Activated T-cell treated with anti-CD3 and anti-CD28 coated beads for 1 hour (primary cell): ENCODE measurements at regions not wholly inside any gene's neighbourhood (a gene's known extent, or its start where the extent isn't known, plus 50 kb on each side); places are given as distances from the start of the nearest gene placed in this dataset.

Source experiments
- DNase-seq: peaks from one replicate; pipeline ENCODE4 v3.0.0-alpha.2; 2020; ENCODE audit warnings: low read depth

GRCh38 chr7:35386816-35387706 is 133.2 kb upstream of the TBX20 start:
- DNase-seq, result no peak

- no peak for DNase-seq
Measured at GRCh38 chr7:35386082-35386815, 132.3 kb upstream of the TBX20 start.

GRCh38 chr7:35384761-35385700 is 131.1 kb upstream of the TBX20 start:
- no peak for DNase-seq

- DNase-seq, result no peak
Measured at GRCh38 chr7:35380739-35381224, 126.9 kb upstream of the TBX20 start.

- DNase-seq, result no peak
Measured at GRCh38 chr7:35379481-35379880, 125.6 kb upstream of the TBX20 start.

- DNase-seq, result no peak
Measured at GRCh38 chr7:35375516-35375915, 121.6 kb upstream of the TBX20 start.

GRCh38 chr7:35374858-35375257 is 121.0 kb upstream of the TBX20 start:
- no peak for DNase-seq

- DNase-seq, result no peak
Measured at GRCh38 chr7:35371221-35371620, 117.3 kb upstream of the TBX20 start.

- DNase-seq, result no peak
Measured at GRCh38 chr7:35370687-35371086, 116.8 kb upstream of the TBX20 start.

- no peak for DNase-seq
Measured at GRCh38 chr7:35366167-35367155, 112.6 kb upstream of the TBX20 start.

- DNase-seq, result no peak
Measured at GRCh38 chr7:35365523-35365922, 111.6 kb upstream of the TBX20 start.

GRCh38 chr7:35362341-35362740 is 108.4 kb upstream of the TBX20 start:
- no peak for DNase-seq

GRCh38 chr7:35359423-35359822 is 105.5 kb upstream of the TBX20 start:
- no peak for DNase-seq

- no peak for DNase-seq
Measured at GRCh38 chr7:35356495-35356894, 102.6 kb upstream of the TBX20 start.

GRCh38 chr7:35355911-35356310 is 102.0 kb upstream of the TBX20 start:
- DNase-seq, result no peak

GRCh38 chr7:35355199-35355598 is 101.3 kb upstream of the TBX20 start:
- DNase-seq, result no peak

GRCh38 chr7:35353481-35353880 is 99.6 kb upstream of the TBX20 start:
- no peak for DNase-seq

- no peak for DNase-seq
Measured at GRCh38 chr7:35351466-35351865, 97.6 kb upstream of the TBX20 start.

- DNase-seq, result no peak
Measured at GRCh38 chr7:35348611-35349400, 94.9 kb upstream of the TBX20 start.

GRCh38 chr7:35342786-35343185 is 88.9 kb upstream of the TBX20 start:
- DNase-seq, result no peak
